ENCODE measurements at regions not wholly inside any gene's neighbourhood (a gene's known extent, or its start where the extent isn't known, plus 50 kb on each side); places are given as distances from the start of the nearest gene placed in this dataset.

- CTCF ChIA-PET: no interaction called here
- Histone ChIP-seq H3K4me3 (ENCODE audit: low read depth, low read length) (no peak overlapping the region), H3K4me1 (ENCODE audit: control insufficient read depth, insufficient read depth, low read length) (no peaks in the 10 kb centered on the region), H3K9me3 (ENCODE audit: control insufficient read depth, insufficient read depth, low read depth, low read length) (no peaks in the 10 kb centered on the region), H3K36me3 (ENCODE audit: control insufficient read depth in 2 of 2, insufficient read depth in 1 of 2, low read length in 2 of 2) (no peaks in the 10 kb centered on the region), H3K27ac (ENCODE audit: extremely low read depth, low read depth, low read length) (no peak overlapping the region)
- TF ChIP-seq ZNF830 (tag by site-specific recombination; IDR thresholded peaks at IDR 0.05; ENCODE audit: low read depth) (no peak), ZNF404 (tag by site-specific recombination; IDR thresholded peaks at IDR 0.05) (no peak), ZNF248 (tag by site-specific recombination; IDR thresholded peaks at IDR 0.05) (no peak), ZNF140 (tag by site-specific recombination; IDR thresholded peaks at IDR 0.05) (no peak), TCF7L2 (IDR thresholded peaks at IDR 0.05; ENCODE audit: borderline replicate concordance, low read depth, low read length) (no peak)
- POLR2A ChIA-PET: no interaction called here
These were observed 58.0 kb upstream of the SLC7A14 start for GRCh38 chr3:170643831-170644230.

- no peaks in the 10 kb centered on the region for H3K4me1 ChIP-seq (ENCODE audit: control insufficient read depth, insufficient read depth, low read length)
- CTCF ChIA-PET: no interaction called here
- no peak overlapping the region for H3K27ac ChIP-seq (ENCODE audit: extremely low read depth, low read depth, low read length)
- H3K4me3 ChIP-seq (ENCODE audit: low read depth, low read length): no peak overlapping the region
- POLR2A ChIA-PET: no interaction called here
- TF ChIP-seq OSR2 (tag by site-specific recombination; IDR thresholded peaks at IDR 0.05) (no peak), BCL11B (tag by site-specific recombination; IDR thresholded peaks at IDR 0.05; ENCODE audit: low read depth) (no peak), ZNF184 (tag by site-specific recombination; IDR thresholded peaks at IDR 0.05) (no peak), ZNF48 (tag by site-specific recombination; IDR thresholded peaks at IDR 0.05) (no peak), ZNF114 (tag by site-specific recombination; IDR thresholded peaks at IDR 0.05) (no peak), OVOL3 (tag by site-specific recombination; IDR thresholded peaks at IDR 0.05) (no peak), MEIS1 (CRISPR knock-in tag; IDR thresholded peaks at IDR 0.05; ENCODE audit: borderline replicate concordance) (no peak)
- no peaks in the 10 kb centered on the region for H3K9me3 ChIP-seq (ENCODE audit: control insufficient read depth, insufficient read depth, low read depth, low read length)
- H3K36me3 ChIP-seq (ENCODE audit: control insufficient read depth in 2 of 2, insufficient read depth in 1 of 2, low read length in 2 of 2): no peaks in the 10 kb centered on the region
These were observed 57.2 kb upstream of the SLC7A14 start for GRCh38 chr3:170642882-170643601.

- Histone ChIP-seq H3K4me1 (ENCODE audit: control insufficient read depth, insufficient read depth, low read length) (no peaks in the 10 kb centered on the region), H3K36me3 (ENCODE audit: control insufficient read depth in 2 of 2, insufficient read depth in 1 of 2, low read length in 2 of 2) (no peaks in the 10 kb centered on the region), H3K4me3 (ENCODE audit: low read depth, low read length) (no peak overlapping the region), H3K27ac (ENCODE audit: extremely low read depth, low read depth, low read length) (no peak overlapping the region), H3K9me3 (ENCODE audit: control insufficient read depth, insufficient read depth, low read depth, low read length) (no peaks in the 10 kb centered on the region)
- POLR2A ChIA-PET: no interaction called here
- CTCF ChIA-PET: interaction anchor here (0.8 kb wide), 1 partner anchor 168 kb away, joined by 3 read pairs; no protein-coding TSS in a partner anchor
- TF ChIP-seq ZNF473 (tag by site-specific recombination; IDR thresholded peaks at IDR 0.05): no peak
- TF ChIP-seq ZNF704 (tag by site-specific recombination; IDR thresholded peaks at IDR 0.05): no peak
- no peak for TF ChIP-seq ZBTB11 (tag by site-specific recombination; conservative IDR thresholded peaks at IDR 0.05; ENCODE audit: low read depth)
- no peak for TF ChIP-seq ZNF830 (tag by site-specific recombination; IDR thresholded peaks at IDR 0.05; ENCODE audit: low read depth)
- no peak for TF ChIP-seq GLIS1 (tag by site-specific recombination; IDR thresholded peaks at IDR 0.05)
- no peak for TF ChIP-seq HOXA7 (CRISPR knock-in tag; IDR thresholded peaks at IDR 0.05; ENCODE audit: borderline replicate concordance)
- TF ChIP-seq ZNF266 (tag by site-specific recombination; IDR thresholded peaks at IDR 0.05; ENCODE audit: low read depth): no peak
- TF ChIP-seq OSR2 (tag by site-specific recombination; IDR thresholded peaks at IDR 0.05): no peak
- TF ChIP-seq ZNF501 (tag by site-specific recombination; IDR thresholded peaks at IDR 0.05): no peak
- TF ChIP-seq ZNF280C (tag by site-specific recombination; IDR thresholded peaks at IDR 0.05): no peak
These were observed 55.8 kb upstream of the SLC7A14 start for GRCh38 chr3:170641510-170642236.

Measured in HEK293 (cell line).